ENCODE measurements at regions not wholly inside any gene's neighbourhood (a gene's known extent, or its start where the extent isn't known, plus 50 kb on each side); places are given as distances from the start of the nearest gene placed in this dataset.

GRCh38 chr1:106646816-106647215 is 409.7 kb upstream of the PRMT6 start:
- no peak for TF ChIP-seq POLR2AphosphoS5 (IDR thresholded peaks at IDR 0.05)
- no peak for TF ChIP-seq CTCF (IDR thresholded peaks at IDR 0.05 in 8 of 11, conservative IDR thresholded peaks at IDR 0.05 in 3 of 11)
- no peak for TF ChIP-seq POLR2A (IDR thresholded peaks at IDR 0.05)
- WGBS, 5 donors = 62 to 78% (median 74%) methylated on average over 1 of the region's 1 CpG
- Histone ChIP-seq H3K27me3 (replicated peaks in 1 of 7) (no peaks in the 10 kb centered on the region), H3K4me1 (no peaks in the 10 kb centered on the region), H3K4me3 (no peak overlapping the region), H3K9me3 (no peaks in the 10 kb centered on the region), H3K36me3 (no peaks in the 10 kb centered on the region), H3K27ac (no peak overlapping the region)
- intact Hi-C loops (cut with DNase I; ENCODE audit: low total_unique reads) = no loop called here
- no peak for DNase-seq

- no peak for TF ChIP-seq CTCF (IDR thresholded peaks at IDR 0.05 in 8 of 11, conservative IDR thresholded peaks at IDR 0.05 in 3 of 11)
- TF ChIP-seq POLR2A (IDR thresholded peaks at IDR 0.05) = no peak
- no peak for TF ChIP-seq POLR2AphosphoS5 (IDR thresholded peaks at IDR 0.05)
- no peak for DNase-seq
- intact Hi-C loops (cut with DNase I; ENCODE audit: low total_unique reads) = no loop called here
- no peak overlapping the region for H3K4me3 ChIP-seq
- H3K27me3 ChIP-seq (replicated peaks in 1 of 7) = no peaks in the 10 kb centered on the region
- peaks cover 0 to 13% (median 0%) of the 10 kb centered on the region in 8 donors for H3K9me3 ChIP-seq
- H3K27ac ChIP-seq = no peak overlapping the region
- no peaks in the 10 kb centered on the region for H3K36me3 ChIP-seq
- 73 to 82% (median 81%) methylated on average over 4 of the region's 4 CpGs for WGBS, 5 donors
- H3K4me1 ChIP-seq = no peaks in the 10 kb centered on the region
Observed at GRCh38 chr1:106651028-106651762, 405.3 kb upstream of the PRMT6 start.

- TF ChIP-seq POLR2A (IDR thresholded peaks at IDR 0.05) (no peak), POLR2AphosphoS5 (IDR thresholded peaks at IDR 0.05) (no peak), CTCF (IDR thresholded peaks at IDR 0.05 in 8 of 11, conservative IDR thresholded peaks at IDR 0.05 in 3 of 11) (no peak)
- Histone ChIP-seq H3K9me3 (peaks cover 0 to 34% (median 13%) of the 10 kb centered on the region in 8 donors), H3K27ac (no peak overlapping the region), H3K36me3 (no peaks in the 10 kb centered on the region), H3K4me3 (no peak overlapping the region), H3K27me3 (replicated peaks in 1 of 7) (no peaks in the 10 kb centered on the region), H3K4me1 (no peaks in the 10 kb centered on the region)
- intact Hi-C loops (cut with DNase I; ENCODE audit: low total_unique reads) = no loop called here
- 58 to 81% (median 74%) methylated on average over 5 to 6 of the region's 6 CpGs for WGBS, 5 donors
- DNase-seq = no peak
Observed at GRCh38 chr1:106659490-106660244, 396.8 kb upstream of the PRMT6 start.

- no peak overlapping the region for H3K4me3 ChIP-seq
- no peaks in the 10 kb centered on the region for H3K27me3 ChIP-seq (replicated peaks in 1 of 7)
- intact Hi-C loops (cut with DNase I; ENCODE audit: low total_unique reads) = no loop called here
- H3K36me3 ChIP-seq = no peaks in the 10 kb centered on the region
- no peaks in the 10 kb centered on the region for H3K4me1 ChIP-seq
- no peaks in the 10 kb centered on the region for H3K9me3 ChIP-seq
- no peak for DNase-seq
- 61 to 82% (median 75%) methylated on average over 1 of the region's 1 CpG for WGBS, 5 donors
- no peak overlapping the region for H3K27ac ChIP-seq
- no peak for TF ChIP-seq POLR2A (IDR thresholded peaks at IDR 0.05)
Observed at GRCh38 chr1:106675558-106675957, 380.9 kb upstream of the PRMT6 start.
